ENCODE measurements at regions not wholly inside any gene's neighbourhood (a gene's known extent, or its start where the extent isn't known, plus 50 kb on each side); places are given as distances from the start of the nearest gene placed in this dataset.

GRCh38 chr10:93204494-93205485 is 131.1 kb downstream of the CYP26A1 start:
- TF ChIP-seq, protein P1, sequence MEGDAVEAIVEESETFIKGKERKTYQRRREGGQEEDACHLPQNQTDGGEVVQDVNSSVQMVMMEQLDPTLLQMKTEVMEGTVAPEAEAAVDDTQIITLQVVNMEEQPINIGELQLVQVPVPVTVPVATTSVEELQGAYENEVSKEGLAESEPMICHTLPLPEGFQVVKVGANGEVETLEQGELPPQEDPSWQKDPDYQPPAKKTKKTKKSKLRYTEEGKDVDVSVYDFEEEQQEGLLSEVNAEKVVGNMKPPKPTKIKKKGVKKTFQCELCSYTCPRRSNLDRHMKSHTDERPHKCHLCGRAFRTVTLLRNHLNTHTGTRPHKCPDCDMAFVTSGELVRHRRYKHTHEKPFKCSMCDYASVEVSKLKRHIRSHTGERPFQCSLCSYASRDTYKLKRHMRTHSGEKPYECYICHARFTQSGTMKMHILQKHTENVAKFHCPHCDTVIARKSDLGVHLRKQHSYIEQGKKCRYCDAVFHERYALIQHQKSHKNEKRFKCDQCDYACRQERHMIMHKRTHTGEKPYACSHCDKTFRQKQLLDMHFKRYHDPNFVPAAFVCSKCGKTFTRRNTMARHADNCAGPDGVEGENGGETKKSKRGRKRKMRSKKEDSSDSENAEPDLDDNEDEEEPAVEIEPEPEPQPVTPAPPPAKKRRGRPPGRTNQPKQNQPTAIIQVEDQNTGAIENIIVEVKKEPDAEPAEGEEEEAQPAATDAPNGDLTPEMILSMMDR (IDR thresholded peaks at IDR 0.05) = no peak
- TF ChIP-seq POLR2A (IDR thresholded peaks at IDR 0.05) (no peak), POLR2AphosphoS5 (IDR thresholded peaks at IDR 0.05) (no peak)

Measured in gastroesophageal sphincter (tissue), 3 donors.